Spleen (tissue), 11 donors: ENCODE measurements at regions not wholly inside any gene's neighbourhood (a gene's known extent, or its start where the extent isn't known, plus 50 kb on each side); places are given as distances from the start of the nearest gene placed in this dataset.

Source experiments
- DNase-seq: peaks from one replicate; pipeline ENCODE4 v3.0.0-alpha.2; 2020
- H3K27ac ChIP-seq, 8 donors: fragments of 200-600 bp; sonication (generic) in 7 of 8; 1 replicate in 4 of 8; 2 replicates in 4 of 8; pipeline versions ENCODE4 v1.5.0 to v1.8.0; 2016 to 2021; ENCODE audit warnings: inconsistent platforms in 4 of 8, mild to moderate bottlenecking in 4 of 8, moderate library complexity in 1 of 8
- H3K27me3 ChIP-seq, 7 donors: fragments of 200-600 bp; sonication (generic) in 6 of 7; replicated peaks in 1 of 7; 1 replicate in 4 of 7; 2 replicates in 3 of 7; pipeline versions ENCODE4 v1.5.0 to v1.8.0; 2016 to 2021; ENCODE audit warnings: inconsistent platforms in 3 of 7, mild to moderate bottlenecking in 1 of 7
- H3K36me3 ChIP-seq, 6 donors: fragments of 200-600 bp; sonication (generic) in 5 of 6; 1 replicate in 4 of 6; 2 replicates in 2 of 6; pipeline versions ENCODE4 v1.5.0 to v1.8.0; 2016 to 2021; ENCODE audit warnings: inconsistent platforms in 2 of 6
- H3K4me1 ChIP-seq, 6 donors: fragments of 200-600 bp; sonication (generic) in 5 of 6; 1 replicate in 3 of 6; 2 replicates in 3 of 6; pipeline versions ENCODE4 v1.5.0 to v1.8.0; 2016 to 2021; ENCODE audit warnings: inconsistent platforms in 3 of 6
- H3K4me3 ChIP-seq, 8 donors: fragments of 200-600 bp; sonication (generic) in 7 of 8; 1 replicate in 4 of 8; 2 replicates in 4 of 8; pipeline versions ENCODE4 v1.5.0 to v1.8.0; 2016 to 2021; ENCODE audit warnings: inconsistent platforms in 4 of 8, mild to moderate bottlenecking in 4 of 8, moderate library complexity in 2 of 8
- H3K9me3 ChIP-seq, 8 donors: fragments of 200-600 bp; sonication (generic) in 7 of 8; 1 replicate in 4 of 8; 2 replicates in 4 of 8; pipeline versions ENCODE4 v1.5.0 to v1.8.0; 2016 to 2021; ENCODE audit warnings: inconsistent platforms in 4 of 8
- CTCF ChIP-seq, 11 experiments: fragments of 200-600 bp in 7 of 11; fragments of 450-650 bp in 4 of 11; sonication (generic) in 4 of 11; IDR thresholded peaks in 8 of 11; conservative IDR thresholded peaks in 3 of 11; 1 replicate in 7 of 11; 2 replicates in 4 of 11; pipeline versions ENCODE4 v1.4.0 to v1.8.0; 2016 to 2021; ENCODE audit warnings: antibody characterized with exemption in 11 of 11, inconsistent platforms in 4 of 11, mild to moderate bottlenecking in 1 of 11
- POLR2A ChIP-seq, 3 donors: fragments of 450-650 bp; IDR thresholded peaks; one replicate each; pipeline ENCODE4 v1.5.1; 2017; ENCODE audit warnings: antibody characterized with exemption in 3 of 3, mild to moderate bottlenecking in 1 of 3
- POLR2AphosphoS5 ChIP-seq, 3 donors: sonication (generic); formaldehyde crosslinking; IDR thresholded peaks; one replicate each; pipeline ENCODE4 v1.5.1; 2017; ENCODE audit warnings: antibody characterized with exemption in 3 of 3
- WGBS, 5 donors: extraction: QIAGEN DNeasy Blood & Tissue Kit in 3 of 5; methylation state at CpG; one replicate each; pipeline versions ENCODE4 v1.1.5 to v1.1.7; 2013 to 2018; 5-methylcytosine and 5-hydroxymethylcytosine counted together
- intact Hi-C: fragments of 100-400 bp; cut with DNase I; formaldehyde crosslinking; loops from one replicate; pipeline ENCODE4 v1.15.0; 2023; ENCODE audit warnings: low total_unique reads
- donor health status: healthy with polysubstance abuse.
- donor health status: DM: no; HTN: no; CAD: no; lungs with moderate emphysema.
- donor health status: DM: no; HTN: no; CAD: no.
- donor health status: Bipolar disorder and iron deficiency.
- donor health status: healthy.
- donor health status: DM: no; HTN: no; CAD: no.
- donor health status: DM: yes; HTN: yes; CAD: no.

GRCh38 chr9:1354086-1354485 lies 303.9 kb downstream of the DMRT2 start:
- Histone ChIP-seq H3K36me3 (no peaks in the 10 kb centered on the region), H3K4me1 (no peaks in the 10 kb centered on the region), H3K4me3 (no peak overlapping the region), H3K27me3 (no peaks in the 10 kb centered on the region), H3K9me3 (no peaks in the 10 kb centered on the region), H3K27ac (no peak overlapping the region)
- intact Hi-C loops, result no loop called here
- no peak for DNase-seq
- WGBS, 5 donors, result 62 to 85% (median 73%) methylated on average over 5 of the region's 5 CpGs
- TF ChIP-seq POLR2A (IDR thresholded peaks at IDR 0.05), result no peak
- TF ChIP-seq CTCF (IDR thresholded peaks at IDR 0.05 in 8 of 11, conservative IDR thresholded peaks at IDR 0.05 in 3 of 11), result no peak
- no peak for TF ChIP-seq POLR2AphosphoS5 (IDR thresholded peaks at IDR 0.05)

GRCh38 chr9:1354606-1355005 lies 304.4 kb downstream of the DMRT2 start:
- TF ChIP-seq CTCF (IDR thresholded peaks at IDR 0.05 in 8 of 11, conservative IDR thresholded peaks at IDR 0.05 in 3 of 11) (no peak), POLR2A (IDR thresholded peaks at IDR 0.05) (no peak), POLR2AphosphoS5 (IDR thresholded peaks at IDR 0.05) (no peak)
- DNase-seq, result no peak
- H3K36me3 ChIP-seq, result no peaks in the 10 kb centered on the region
- H3K27me3 ChIP-seq, result no peaks in the 10 kb centered on the region
- H3K27ac ChIP-seq, result no peak overlapping the region
- 84 to 92% (median 88%) methylated on average over 4 of the region's 4 CpGs for WGBS, 5 donors
- no peaks in the 10 kb centered on the region for H3K4me1 ChIP-seq
- H3K4me3 ChIP-seq, result no peak overlapping the region
- no peaks in the 10 kb centered on the region for H3K9me3 ChIP-seq
- intact Hi-C loops, result no loop called here

- Histone ChIP-seq H3K27me3 (no peaks in the 10 kb centered on the region), H3K27ac (no peak overlapping the region), H3K4me3 (no peak overlapping the region), H3K9me3 (no peaks in the 10 kb centered on the region), H3K4me1 (no peaks in the 10 kb centered on the region), H3K36me3 (no peaks in the 10 kb centered on the region)
- no peak for DNase-seq
- TF ChIP-seq CTCF (IDR thresholded peaks at IDR 0.05 in 8 of 11, conservative IDR thresholded peaks at IDR 0.05 in 3 of 11) (no peak), POLR2A (IDR thresholded peaks at IDR 0.05) (no peak), POLR2AphosphoS5 (IDR thresholded peaks at IDR 0.05) (no peak)
- 75 to 93% (median 85%) methylated on average over 1 of the region's 1 CpG for WGBS, 5 donors
- intact Hi-C loops, result no loop called here
Measured at GRCh38 chr9:1355656-1356055, 305.5 kb downstream of the DMRT2 start.

GRCh38 chr9:1362845-1363244 lies 312.7 kb downstream of the DMRT2 start:
- intact Hi-C loops, result no loop called here
- TF ChIP-seq CTCF (IDR thresholded peaks at IDR 0.05 in 8 of 11, conservative IDR thresholded peaks at IDR 0.05 in 3 of 11) (no peak), POLR2AphosphoS5 (IDR thresholded peaks at IDR 0.05) (no peak), POLR2A (IDR thresholded peaks at IDR 0.05) (no peak)
- no peak overlapping the region for H3K27ac ChIP-seq

More at GRCh38 chr9:1362845-1363244, 312.7 kb downstream of the DMRT2 start:
- no peaks in the 10 kb centered on the region for H3K36me3 ChIP-seq
- no peak for DNase-seq
- 81 to 88% (median 83%) methylated on average over 6 of the region's 6 CpGs for WGBS, 5 donors
- no peaks in the 10 kb centered on the region for H3K9me3 ChIP-seq
- H3K27me3 ChIP-seq, result no peaks in the 10 kb centered on the region
- H3K4me1 ChIP-seq, result no peaks in the 10 kb centered on the region
- no peak overlapping the region for H3K4me3 ChIP-seq
